ENCODE measurements at regions not wholly inside any gene's neighbourhood (a gene's known extent, or its start where the extent isn't known, plus 50 kb on each side); places are given as distances from the start of the nearest gene placed in this dataset.

DNA sequence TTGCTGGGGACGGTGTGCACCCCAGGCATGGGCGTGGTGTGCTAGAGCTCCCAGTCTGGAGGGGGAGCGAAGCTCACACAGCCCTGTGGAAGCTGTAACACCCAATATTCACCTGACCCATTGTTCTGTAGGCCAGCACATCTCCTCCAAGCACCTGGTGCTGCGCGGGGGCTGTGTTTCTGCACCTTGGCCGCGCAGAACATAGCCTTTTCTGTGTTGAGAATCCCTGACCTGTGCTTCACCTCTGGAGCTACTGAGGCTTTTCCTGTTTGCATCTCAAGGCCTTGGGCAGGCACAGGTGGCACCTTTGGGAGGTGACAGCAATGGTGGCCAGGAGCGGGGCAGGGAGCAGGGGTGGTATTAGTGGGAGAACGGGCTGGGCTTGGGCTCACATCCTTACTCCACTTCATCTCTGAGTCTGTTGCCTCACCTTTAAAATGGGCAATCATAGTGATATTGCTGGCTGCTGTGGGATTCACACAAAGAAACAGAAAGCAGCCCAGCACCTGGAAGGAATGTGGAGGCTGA lies 343.9 kb upstream of the AJAP1 start:
- TF ChIP-seq CTCF (IDR thresholded peaks at IDR 0.05) = no peak
- no peak for TF ChIP-seq POLR2A (IDR thresholded peaks at IDR 0.05)
